HepG2 (cell line): ENCODE measurements at regions not wholly inside any gene's neighbourhood (a gene's known extent, or its start where the extent isn't known, plus 50 kb on each side); places are given as distances from the start of the nearest gene placed in this dataset.

Experiments used
- ATAC-seq: fragments of 200-7000 bp; cut with Tn5 transposase; 3 replicates; pipeline ENCODE4 v1.9.1; 2020; ENCODE audit warnings: mild to moderate bottlenecking, moderate library complexity
- BruUV-seq: library from RNA; stranded (reverse); fragments of 400-500 nt; replicated peaks from 2 replicates; lab custom pipeline; 2021; lab: Mats Ljungman, UMichigan
- CTCF ChIA-PET: fragments of 300-600 bp; formaldehyde crosslinking; extraction: SDS; loops from one replicate; lab custom pipeline; 2021; ENCODE audit warnings: low total read pairs, inconsistent platforms, low intra/inter-chr PET ratio; lab: Yijun Ruan, JAX
- POLR2A ChIA-PET: fragments of 350-600 bp; sonication (Branson Sonifier 250); formaldehyde crosslinking; loops from one replicate; lab custom pipeline; 2020; ENCODE audit warnings: antibody characterized with exemption, inconsistent platforms; lab: Yijun Ruan, JAX
- DNase-seq: peaks from one replicate; pipeline ENCODE4 v3.0.0-alpha.2; 2015; ENCODE audit warnings: low spot score
- FAIRE-seq: peaks from 3 replicates; lab custom pipeline; 2011; peaks lifted over from hg19 to GRCh38; lab: Jason Lieb, UNC
- H2AFZ ChIP-seq: one replicate; pipeline ENCODE4 v1.6.1; 2011; ENCODE audit warnings: low read length, inconsistent platforms
- H3K27ac ChIP-seq: fragments of 300-600 bp; 3 replicates; pipeline ENCODE4 v1.8.0; 2011; ENCODE audit warnings: mixed run types, mild to moderate bottlenecking, mixed read lengths, low read length, inconsistent platforms; ENCODE audit not compliant: insufficient read depth; ENCODE audit errors: extremely low read length
- H3K27me3 ChIP-seq, 2 experiments: fragments of 200-600 bp in 1 of 2; 2 replicates in 1 of 2; 3 replicates in 1 of 2; pipeline versions ENCODE4 v1.6.0 to v1.8.0; 2011; ENCODE audit warnings: low read length in 2 of 2, mild to moderate bottlenecking in 2 of 2, moderate library complexity in 2 of 2, inconsistent platforms in 1 of 2; ENCODE audit not compliant: insufficient read depth in 2 of 2, control insufficient read depth in 1 of 2
- H3K36me3 ChIP-seq, 2 experiments: fragments of 200-600 bp in 1 of 2; replicated peaks in 1 of 2; 2 replicates in 1 of 2; 3 replicates in 1 of 2; pipeline versions ENCODE4 v1.5.1 to v1.8.0; 2011; ENCODE audit warnings: low read length in 2 of 2, inconsistent platforms in 1 of 2; ENCODE audit not compliant: insufficient read depth in 2 of 2, control insufficient read depth in 1 of 2
- H3K4me1 ChIP-seq: 2 replicates; pipeline ENCODE4 v1.5.1; 2012; ENCODE audit warnings: low read length, inconsistent platforms; ENCODE audit not compliant: insufficient read depth
- H3K4me2 ChIP-seq: 2 replicates; pipeline ENCODE4 v1.6.0; 2011; ENCODE audit warnings: low read depth, low read length, inconsistent platforms
- H3K4me3 ChIP-seq, 3 experiments: fragments of 200-600 bp in 1 of 3; sonication (generic), shearing (Covaris generic) in 1 of 3; replicated peaks in 1 of 3; 2 replicates each; pipeline ENCODE4 v1.5.1; 2011 to 2016; ENCODE audit warnings: low read length in 3 of 3, inconsistent platforms in 2 of 3, low read depth in 2 of 3, mild to moderate bottlenecking in 2 of 3, control low read depth in 1 of 3, mixed read lengths in 1 of 3; ENCODE audit not compliant: insufficient read depth in 1 of 3
- H3K79me2 ChIP-seq: one replicate; pipeline ENCODE4 v1.6.1; 2011; ENCODE audit warnings: low read length, inconsistent platforms; ENCODE audit not compliant: insufficient read depth
- H3K9ac ChIP-seq: 2 replicates; pipeline ENCODE4 v1.6.0; 2011; ENCODE audit warnings: mild to moderate bottlenecking, low read depth, low read length, inconsistent platforms; ENCODE audit not compliant: insufficient read depth
- H3K9me3 ChIP-seq: 2 replicates; pipeline ENCODE4 v1.5.1; 2012; ENCODE audit warnings: mild to moderate bottlenecking, low read length
- H4K20me1 ChIP-seq: 2 replicates; pipeline ENCODE4 v1.6.0; 2011; ENCODE audit warnings: inconsistent platforms, mild to moderate bottlenecking, low read length, moderate library complexity; ENCODE audit not compliant: insufficient read depth
- ATF3 ChIP-seq: sonication (generic); formaldehyde crosslinking; IDR thresholded peaks from 2 replicates; pipeline ENCODE4 v1.4.0; 2020; ENCODE audit warnings: missing genetic modification reagents
- CERS6 ChIP-seq: sonication (generic); formaldehyde crosslinking; IDR thresholded peaks from 2 replicates; pipeline ENCODE4 v1.5.0; 2020; ENCODE audit warnings: missing genetic modification reagents
- CREB3 ChIP-seq: sonication (generic); formaldehyde crosslinking; IDR thresholded peaks from 2 replicates; pipeline ENCODE4 v1.5.0; 2020; ENCODE audit warnings: missing genetic modification reagents
- EZH2 ChIP-seq: conservative IDR thresholded peaks from 2 replicates; pipeline ENCODE4 v1.6.1; 2012; ENCODE audit warnings: mild to moderate bottlenecking, low read depth, low read length, moderate library complexity
- JUNB ChIP-seq: sonication (generic); formaldehyde crosslinking; IDR thresholded peaks from 2 replicates; pipeline ENCODE4 v1.8.0; 2022; ENCODE audit warnings: missing genetic modification reagents, mild to moderate bottlenecking, borderline replicate concordance
- MEIS2 ChIP-seq: sonication (generic); formaldehyde crosslinking; IDR thresholded peaks from 2 replicates; pipeline ENCODE4 v1.9.0; 2021; ENCODE audit warnings: mild to moderate bottlenecking, missing genetic modification reagents
- MIXL1 ChIP-seq: IDR thresholded peaks from 2 replicates; pipeline ENCODE4 v1.6.1; 2016
- MYNN ChIP-seq: sonication (generic); formaldehyde crosslinking; IDR thresholded peaks from 2 replicates; pipeline ENCODE4 v1.4.0; 2020; ENCODE audit warnings: mild to moderate bottlenecking, low read depth, missing genetic modification reagents
- SMYD3 ChIP-seq: sonication (generic); formaldehyde crosslinking; IDR thresholded peaks from 2 replicates; pipeline ENCODE4 v1.8.1; 2023; ENCODE audit warnings: mild to moderate bottlenecking, missing genetic modification reagents
- TBX3 ChIP-seq: fragments of 450-650 bp; IDR thresholded peaks from 2 replicates; pipeline ENCODE4 v1.6.1; 2017; ENCODE audit warnings: antibody characterized with exemption, mild to moderate bottlenecking, inconsistent platforms, borderline replicate concordance
- ZNF224 ChIP-seq: sonication (generic); formaldehyde crosslinking; IDR thresholded peaks from 2 replicates; pipeline ENCODE4 v1.5.0; 2020; ENCODE audit warnings: mild to moderate bottlenecking, missing genetic modification reagents
- ZNF30 ChIP-seq: sonication (generic); formaldehyde crosslinking; IDR thresholded peaks from 2 replicates; pipeline ENCODE4 v1.5.0; 2020; ENCODE audit warnings: mild to moderate bottlenecking, missing genetic modification reagents
- ZNF414 ChIP-seq: sonication (generic); formaldehyde crosslinking; IDR thresholded peaks from 2 replicates; pipeline ENCODE4 v1.5.0; 2020; ENCODE audit warnings: missing genetic modification reagents
- ZNF614 ChIP-seq: IDR thresholded peaks from 2 replicates; pipeline ENCODE4 v1.6.1; 2018; ENCODE audit warnings: missing biosample characterization, missing genetic modification reagents, inconsistent platforms, borderline replicate concordance
- ZNF784 ChIP-seq: sonication (generic); formaldehyde crosslinking; IDR thresholded peaks from 2 replicates; pipeline ENCODE4 v1.5.1; 2020; ENCODE audit warnings: missing genetic modification reagents, mild to moderate bottlenecking, borderline replicate concordance
- WGBS: methylation state at CpG from one replicate; pipeline ENCODE4 v1.1.6; 2017; ENCODE audit warnings: low lambda C conversion rate; 5-methylcytosine and 5-hydroxymethylcytosine counted together
- in situ Hi-C: cut with HindIII; loops from 2 replicates; pipeline ENCODE4 v1.10.0; 2017; ENCODE audit warnings: low pct_unique_long_range_greater_than_20kb; ENCODE audit not compliant: extremely low pct_ligation_motif_present
- intact Hi-C: fragments of 100-400 bp; cut with micrococcal nuclease; formaldehyde crosslinking; loops from one replicate; pipeline ENCODE4 v1.10.0; 2022; ENCODE audit not compliant: unreplicated experiment

GRCh38 chr3:13158871-13159270, 85.6 kb upstream of the IQSEC1 start:
- ChIA-PET CTCF (no interaction called here), POLR2A (no interaction called here)
- Histone ChIP-seq H3K27ac (no peak overlapping the region), H3K9me3 (peaks cover 7% of the 10 kb centered on the region; the same call in 1 of the 2 replicates), H3K4me2 (no peak overlapping the region), H2AFZ (no peak overlapping the region), H3K9ac (no peak overlapping the region), H3K4me3 (no peak overlapping the region), H4K20me1 (no peaks in the 10 kb centered on the region), H3K36me3 (peaks cover 4 to 29% of the 10 kb centered on the region in 2 experiments; a peak in 2 of 5 replicates), H3K27me3 (no peaks in the 10 kb centered on the region), H3K79me2 (no peaks in the 10 kb centered on the region), H3K4me1 (peaks cover 20% of the 10 kb centered on the region)
- in situ Hi-C loops = no loop called here
- ATAC-seq = no peak
- BruUV-seq = no TSS peak
- WGBS = 94% methylated on average over 5 of the region's 6 CpGs
- no peak for FAIRE-seq
- DNase-seq = no peak
- intact Hi-C loops = no loop called here
- TF ChIP-seq JUNB (CRISPR knock-in tag) (no peak), EZH2 (no peak), MIXL1 (CRISPR knock-in tag) (no peak), CERS6 (CRISPR knock-in tag) (no peak), ATF3 (no peak), ZNF414 (CRISPR knock-in tag) (no peak), ZNF614 (CRISPR knock-in tag) (no peak)

GRCh38 chr3:13158408-13158807, 85.2 kb upstream of the IQSEC1 start:
- ATAC-seq (no peak), DNase-seq (no peak), FAIRE-seq (no peak)
- intact Hi-C loops = no loop called here
- Histone ChIP-seq H3K9ac (no peak overlapping the region), H2AFZ (no peak overlapping the region), H3K4me3 (no peak overlapping the region), H4K20me1 (no peaks in the 10 kb centered on the region), H3K27ac (no peak overlapping the region), H3K36me3 (peaks cover 4 to 25% of the 10 kb centered on the region in 2 experiments; a peak in 2 of 5 replicates), H3K4me1 (peaks cover 20% of the 10 kb centered on the region), H3K9me3 (peaks cover 7% of the 10 kb centered on the region; the same call in 1 of the 2 replicates), H3K27me3 (no peaks in the 10 kb centered on the region), H3K79me2 (no peaks in the 10 kb centered on the region), H3K4me2 (no peak overlapping the region)
- in situ Hi-C loops = no loop called here
- WGBS = 87% methylated on average over 7 of the region's 7 CpGs
- no TSS peak for BruUV-seq
- POLR2A ChIA-PET = no interaction called here
- CTCF ChIA-PET = no interaction called here
- TF ChIP-seq ZNF30 (CRISPR knock-in tag) (no peak), SMYD3 (no peak), TBX3 (no peak), CREB3 (CRISPR knock-in tag) (no peak), ZNF224 (CRISPR knock-in tag) (no peak), MYNN (CRISPR knock-in tag) (no peak), ZNF784 (CRISPR knock-in tag) (no peak), MEIS2 (CRISPR knock-in tag) (no peak)
